MM.1S (cell line): ENCODE measurements at regions not wholly inside any gene's neighbourhood (a gene's known extent, or its start where the extent isn't known, plus 50 kb on each side); places are given as distances from the start of the nearest gene placed in this dataset.

Experiments
- DNase-seq: peaks from one replicate; pipeline ENCODE4 v3.0.0-alpha.2; 2015
- H2AFZ ChIP-seq: fragments of 300-600 bp; sonication (generic); 2 replicates; pipeline ENCODE4 v1.6.0; 2016; ENCODE audit warnings: antibody characterized with exemption, low read length
- H3F3A ChIP-seq: fragments of 300-600 bp; sonication (generic); 2 replicates; pipeline ENCODE4 v1.6.1; 2016; ENCODE audit warnings: mild to moderate bottlenecking, antibody characterized with exemption, low read length, moderate library complexity, mixed read lengths; ENCODE audit not compliant: insufficient read depth
- H3K27ac ChIP-seq: fragments of 300-600 bp; sonication (generic); 2 replicates; pipeline ENCODE4 v1.5.1; 2016; ENCODE audit warnings: mild to moderate bottlenecking, low read length
- H3K27me3 ChIP-seq: fragments of 300-600 bp; sonication (generic); replicated peaks from 2 replicates; pipeline ENCODE4 v1.6.0; 2016; ENCODE audit warnings: low read length; ENCODE audit not compliant: insufficient read depth
- H3K36me3 ChIP-seq: fragments of 300-600 bp; sonication (generic); replicated peaks from 2 replicates; pipeline ENCODE4 v1.6.1; 2016; ENCODE audit warnings: mild to moderate bottlenecking, low read length, mixed read lengths; ENCODE audit not compliant: insufficient read depth
- H3K4me1 ChIP-seq: fragments of 300-600 bp; sonication (generic); 2 replicates; pipeline ENCODE4 v1.6.1; 2016; ENCODE audit warnings: low read length, mixed read lengths
- H3K4me2 ChIP-seq: fragments of 300-600 bp; sonication (generic); 2 replicates; pipeline ENCODE4 v1.6.0; 2016; ENCODE audit warnings: low read depth, low read length
- H3K4me3 ChIP-seq: fragments of 300-600 bp; sonication (generic); 2 replicates; pipeline ENCODE4 v1.5.1; 2016; ENCODE audit warnings: low read length, mixed read lengths
- H3K79me2 ChIP-seq: fragments of 300-600 bp; sonication (generic); 2 replicates; pipeline ENCODE4 v1.6.1; 2016; ENCODE audit warnings: mixed run types, low read length, mixed read lengths
- H3K9ac ChIP-seq: fragments of 300-600 bp; sonication (generic); 2 replicates; pipeline ENCODE4 v1.6.1; 2016; ENCODE audit warnings: low read length, mixed read lengths
- H3K9me2 ChIP-seq: fragments of 300-600 bp; sonication (generic); replicated peaks from 2 replicates; pipeline ENCODE4 v1.6.1; 2016; ENCODE audit warnings: mild to moderate bottlenecking, low read length, mixed read lengths; ENCODE audit not compliant: insufficient read depth
- H3K9me3 ChIP-seq: fragments of 300-600 bp; sonication (generic); replicated peaks from 2 replicates; pipeline ENCODE4 v1.6.1; 2016; ENCODE audit warnings: mild to moderate bottlenecking, low read length, mixed read lengths; ENCODE audit not compliant: insufficient read depth
- H4K20me1 ChIP-seq: fragments of 300-600 bp; sonication (generic); 2 replicates; pipeline ENCODE4 v1.6.1; 2016; ENCODE audit warnings: mild to moderate bottlenecking, low read length, moderate library complexity, mixed read lengths; ENCODE audit not compliant: insufficient read depth
- EZH2 ChIP-seq: fragments of 300-600 bp; sonication (generic); optimal IDR thresholded peaks from 2 replicates; pipeline ENCODE3; 2017; ENCODE audit warnings: low read depth, mild to moderate bottlenecking, antibody characterized with exemption, low read length, mixed read lengths
- EZH2phosphoT487 ChIP-seq: fragments of 300-600 bp; sonication (generic); IDR thresholded peaks from 2 replicates; pipeline ENCODE4 v1.6.1; 2018; ENCODE audit warnings: antibody characterized with exemption, low read length
- TF ChIP-seq, protein P1 (sequence below): fragments of 300-600 bp; sonication (generic); IDR thresholded peaks from 2 replicates; pipeline ENCODE4 v1.5.1; 2016; ENCODE audit warnings: antibody characterized with exemption, low read length, mixed read lengths

DNA sequence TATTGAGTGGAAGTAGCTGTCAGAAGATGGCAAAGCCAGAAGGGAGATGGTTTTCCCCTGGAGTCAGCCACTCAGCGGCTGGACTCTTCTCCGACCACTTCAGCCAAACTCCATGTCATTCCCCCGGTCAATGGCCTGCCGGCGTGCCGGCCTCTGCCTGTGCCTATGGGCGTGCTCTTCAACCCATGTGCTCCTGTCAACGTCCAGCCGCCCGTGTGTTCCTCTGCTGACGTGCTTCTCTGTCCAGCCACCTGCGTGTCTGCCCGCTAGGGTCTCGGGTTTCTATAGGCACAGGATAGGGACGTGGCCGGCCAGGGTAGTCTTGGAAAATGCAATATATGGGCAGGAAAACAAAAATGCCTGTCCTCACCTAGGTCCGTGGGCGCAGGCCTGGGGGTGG lies 77.7 kb upstream of the RUFY1 start:
- Histone ChIP-seq H3K36me3 (no peaks in the 10 kb centered on the region), H3K9ac (no peak overlapping the region), H3K9me3 (no peaks in the 10 kb centered on the region), H3K79me2 (no peaks in the 10 kb centered on the region), H2AFZ (no peak overlapping the region), H3K4me2 (no peak overlapping the region), H3K4me1 (no peaks in the 10 kb centered on the region), H3K9me2 (no peaks in the 10 kb centered on the region), H3F3A (no peaks in the 10 kb centered on the region), H3K4me3 (no peak overlapping the region), H4K20me1 (no peaks in the 10 kb centered on the region), H3K27ac (no peak overlapping the region), H3K27me3 (peaks cover 46% of the 10 kb centered on the region)
- TF ChIP-seq EZH2 (no peak), EZH2phosphoT487 (no peak)
- TF ChIP-seq, protein P1, sequence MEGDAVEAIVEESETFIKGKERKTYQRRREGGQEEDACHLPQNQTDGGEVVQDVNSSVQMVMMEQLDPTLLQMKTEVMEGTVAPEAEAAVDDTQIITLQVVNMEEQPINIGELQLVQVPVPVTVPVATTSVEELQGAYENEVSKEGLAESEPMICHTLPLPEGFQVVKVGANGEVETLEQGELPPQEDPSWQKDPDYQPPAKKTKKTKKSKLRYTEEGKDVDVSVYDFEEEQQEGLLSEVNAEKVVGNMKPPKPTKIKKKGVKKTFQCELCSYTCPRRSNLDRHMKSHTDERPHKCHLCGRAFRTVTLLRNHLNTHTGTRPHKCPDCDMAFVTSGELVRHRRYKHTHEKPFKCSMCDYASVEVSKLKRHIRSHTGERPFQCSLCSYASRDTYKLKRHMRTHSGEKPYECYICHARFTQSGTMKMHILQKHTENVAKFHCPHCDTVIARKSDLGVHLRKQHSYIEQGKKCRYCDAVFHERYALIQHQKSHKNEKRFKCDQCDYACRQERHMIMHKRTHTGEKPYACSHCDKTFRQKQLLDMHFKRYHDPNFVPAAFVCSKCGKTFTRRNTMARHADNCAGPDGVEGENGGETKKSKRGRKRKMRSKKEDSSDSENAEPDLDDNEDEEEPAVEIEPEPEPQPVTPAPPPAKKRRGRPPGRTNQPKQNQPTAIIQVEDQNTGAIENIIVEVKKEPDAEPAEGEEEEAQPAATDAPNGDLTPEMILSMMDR = no peak
- DNase-seq = no peak

DNA sequence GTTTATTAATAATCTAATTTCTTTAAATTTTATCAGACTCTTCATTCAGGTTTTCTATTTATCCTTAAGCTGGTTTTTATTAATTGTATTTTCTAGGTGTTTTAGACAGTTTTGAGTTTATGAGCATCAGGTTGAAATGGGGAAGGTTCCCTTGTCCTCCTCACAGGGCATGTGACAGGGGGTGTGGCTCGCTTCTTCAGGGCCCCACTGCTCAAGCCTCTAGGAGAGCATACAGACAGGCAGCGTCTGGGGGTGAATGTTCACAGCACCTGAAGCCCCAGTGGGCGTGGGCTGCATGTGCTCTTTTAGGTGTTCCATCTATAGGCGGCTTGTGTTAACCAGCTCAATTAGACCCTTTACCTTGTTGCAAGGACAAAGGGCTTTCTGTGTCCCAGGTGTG lies 78.2 kb upstream of the RUFY1 start:
- Histone ChIP-seq H3K9me2 (no peaks in the 10 kb centered on the region), H4K20me1 (no peaks in the 10 kb centered on the region), H3K9me3 (no peaks in the 10 kb centered on the region), H3K4me1 (no peaks in the 10 kb centered on the region), H3K4me3 (no peak overlapping the region), H3K27ac (no peak overlapping the region), H3F3A (no peaks in the 10 kb centered on the region), H3K9ac (no peak overlapping the region), H3K4me2 (no peak overlapping the region), H2AFZ (no peak overlapping the region), H3K36me3 (no peaks in the 10 kb centered on the region), H3K27me3 (peaks cover 42% of the 10 kb centered on the region), H3K79me2 (no peaks in the 10 kb centered on the region)
- TF ChIP-seq, protein P1 = no peak
- TF ChIP-seq EZH2phosphoT487 = no peak
- TF ChIP-seq EZH2 = no peak
- DNase-seq = no peak

DNA sequence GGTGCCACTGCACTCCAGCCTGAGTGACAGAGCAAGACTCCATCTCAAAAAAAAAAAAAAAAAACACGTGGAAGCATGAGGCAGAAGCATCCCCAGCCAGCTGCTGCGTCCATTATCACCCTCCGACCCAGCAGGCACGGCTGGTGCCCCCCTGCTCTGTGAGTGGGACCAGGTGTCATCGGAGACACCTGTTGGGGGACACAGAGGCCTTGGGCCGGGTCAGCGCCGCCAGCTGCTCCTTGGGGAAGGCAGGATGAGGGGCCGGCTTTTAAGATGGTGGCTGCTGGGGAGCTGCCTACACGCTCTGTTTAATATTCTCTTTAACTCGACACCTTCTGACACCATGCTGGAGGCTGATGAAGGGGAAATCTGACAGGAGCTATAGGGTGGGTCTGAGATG lies 80.2 kb upstream of the RUFY1 start:
- TF ChIP-seq EZH2 (no peak), EZH2phosphoT487 (no peak)
- TF ChIP-seq, protein P1 = no peak

More for the DNA sequence above, 80.2 kb upstream of the RUFY1 start:
- H3K27me3 ChIP-seq = peaks cover 24% of the 10 kb centered on the region
- no peaks in the 10 kb centered on the region for H4K20me1 ChIP-seq
- no peak overlapping the region for H3K4me3 ChIP-seq
- no peaks in the 10 kb centered on the region for H3K4me1 ChIP-seq
- H3K4me2 ChIP-seq = no peak overlapping the region
- H3K79me2 ChIP-seq = no peaks in the 10 kb centered on the region
- H3K9me3 ChIP-seq = no peaks in the 10 kb centered on the region
- H3K9me2 ChIP-seq = no peaks in the 10 kb centered on the region; the same call in 1 of the 2 replicates
- H3F3A ChIP-seq = no peaks in the 10 kb centered on the region
- H3K27ac ChIP-seq = no peak overlapping the region
- H3K9ac ChIP-seq = no peak overlapping the region
- no peak for DNase-seq
- H2AFZ ChIP-seq = no peak overlapping the region
- H3K36me3 ChIP-seq = no peaks in the 10 kb centered on the region
